IMR-90 (cell line): ENCODE measurements at regions not wholly inside any gene's neighbourhood (a gene's known extent, or its start where the extent isn't known, plus 50 kb on each side); places are given as distances from the start of the nearest gene placed in this dataset.

Experiments used
- ATAC-seq: fragments of 200-7000 bp; cut with Tn5 transposase; 2 replicates; pipeline ENCODE4 v1.9.1; 2020; ENCODE audit warnings: low read depth, mild to moderate bottlenecking, moderate library complexity
- BruUV-seq: library from RNA; stranded (reverse); fragments of 400-500 nt; replicated peaks from 2 replicates; lab custom pipeline; 2021; lab: Mats Ljungman, UMichigan
- CTCF ChIA-PET: fragments of 300-600 bp; formaldehyde crosslinking; extraction: SDS; loops from one replicate; lab custom pipeline; 2021; ENCODE audit warnings: antibody characterized with exemption; lab: Yijun Ruan, JAX
- POLR2A ChIA-PET: fragments of 300-600 bp; sonication (Branson Sonifier 250); formaldehyde crosslinking; loops from one replicate; lab custom pipeline; 2022; ENCODE audit warnings: antibody characterized with exemption; ENCODE audit not compliant: unreplicated experiment; lab: Charles Lee
- DNase-seq: peaks from one replicate; pipeline ENCODE4 v3.0.0; 2013
- H2AFZ ChIP-seq: replicated peaks from 2 replicates; pipeline ENCODE3; 2013; ENCODE audit warnings: low read length, mild to moderate bottlenecking; ENCODE audit not compliant: poor library complexity
- H2AK5ac ChIP-seq: 2 replicates; pipeline ENCODE4 v1.6.1; 2013; ENCODE audit warnings: low read depth, low read length, inconsistent platforms
- H2AK9ac ChIP-seq: replicated peaks from 2 replicates; pipeline ENCODE3; 2013; ENCODE audit warnings: mild to moderate bottlenecking, low read depth, low read length, moderate library complexity; ENCODE audit not compliant: poor library complexity
- H2BK120ac ChIP-seq: 2 replicates; pipeline ENCODE4 v1.6.1; 2013; ENCODE audit warnings: low read depth, low read length, inconsistent platforms
- H2BK15ac ChIP-seq: 3 replicates; pipeline ENCODE4 v1.6.1; 2013; ENCODE audit warnings: low read depth, low read length, inconsistent platforms
- H2BK20ac ChIP-seq: 2 replicates; pipeline ENCODE4 v1.6.1; 2013; ENCODE audit warnings: low read depth, mild to moderate bottlenecking, inconsistent platforms, low read length, moderate library complexity
- H2BK5ac ChIP-seq: 2 replicates; pipeline ENCODE4 v1.6.1; 2013; ENCODE audit warnings: mild to moderate bottlenecking, low read depth, low read length, inconsistent platforms; ENCODE audit not compliant: poor library complexity, severe bottlenecking
- H3K14ac ChIP-seq: replicated peaks from 2 replicates; pipeline ENCODE4 v1.6.1; 2013; ENCODE audit warnings: low read depth, low read length, inconsistent platforms
- H3K18ac ChIP-seq: 2 replicates; pipeline ENCODE4 v1.6.1; 2013; ENCODE audit warnings: low read depth, low read length, control low read depth
- H3K23ac ChIP-seq: 2 replicates; pipeline ENCODE4 v1.6.1; 2013; ENCODE audit warnings: low read depth, low read length, inconsistent platforms
- H3K27ac ChIP-seq: 2 replicates; pipeline ENCODE4 v1.5.1; 2013; ENCODE audit warnings: mild to moderate bottlenecking, control low read depth, low read length; ENCODE audit not compliant: insufficient read depth
- H3K27me3 ChIP-seq: 2 replicates; pipeline ENCODE4 v1.6.1; 2013; ENCODE audit warnings: low read length; ENCODE audit not compliant: control insufficient read depth, insufficient read depth
- H3K36me3 ChIP-seq: 2 replicates; pipeline ENCODE4 v1.6.1; 2013; ENCODE audit warnings: low read length, mixed read lengths; ENCODE audit not compliant: control insufficient read depth, insufficient read depth
- H3K4ac ChIP-seq: 2 replicates; pipeline ENCODE4 v1.6.1; 2013; ENCODE audit warnings: low read depth, low read length, inconsistent platforms
- H3K4me1 ChIP-seq: 2 replicates; pipeline ENCODE4 v1.6.1; 2013; ENCODE audit warnings: low read length, mixed read lengths; ENCODE audit not compliant: control insufficient read depth, insufficient read depth
- H3K4me2 ChIP-seq: 2 replicates; pipeline ENCODE4 v1.6.1; 2013; ENCODE audit warnings: low read depth, mild to moderate bottlenecking, control low read depth, low read length, moderate library complexity
- H3K4me3 ChIP-seq: 2 replicates; pipeline ENCODE4 v1.5.1; 2013; ENCODE audit warnings: low read depth, mild to moderate bottlenecking, control low read depth, low read length, moderate library complexity; ENCODE audit not compliant: insufficient read depth
- H3K56ac ChIP-seq: 2 replicates; pipeline ENCODE4 v1.6.1; 2013; ENCODE audit warnings: low read length, inconsistent platforms; ENCODE audit not compliant: insufficient read depth; ENCODE audit errors: extremely low read depth
- H3K79me1 ChIP-seq, 2 experiments: 2 replicates each; pipeline ENCODE4 v1.6.1; 2013; ENCODE audit warnings: low read length in 2 of 2, inconsistent platforms in 1 of 2, low read depth in 1 of 2
- H3K9ac ChIP-seq: 2 replicates; pipeline ENCODE4 v1.6.1; 2013; ENCODE audit warnings: low read depth, low read length, control low read depth
- H3K9me1 ChIP-seq: 2 replicates; pipeline ENCODE4 v1.6.1; 2013; ENCODE audit warnings: low read length, inconsistent platforms; ENCODE audit not compliant: insufficient read depth
- H3K9me3 ChIP-seq: 2 replicates; pipeline ENCODE4 v1.6.1; 2013; ENCODE audit warnings: low read length; ENCODE audit not compliant: control insufficient read depth, insufficient read depth
- H4K20me1 ChIP-seq: 2 replicates; pipeline ENCODE4 v1.6.1; 2013; ENCODE audit warnings: low read length, inconsistent platforms; ENCODE audit not compliant: insufficient read depth
- H4K5ac ChIP-seq: 2 replicates; pipeline ENCODE4 v1.6.1; 2013; ENCODE audit warnings: mild to moderate bottlenecking, low read depth, low read length, control low read depth
- H4K8ac ChIP-seq, 2 experiments: 2 replicates each; pipeline ENCODE4 v1.6.1; 2013; ENCODE audit warnings: low read depth in 2 of 2, low read length in 2 of 2, control low read depth in 1 of 2, inconsistent platforms in 1 of 2
- H4K91ac ChIP-seq: 2 replicates; pipeline ENCODE4 v1.6.1; 2013; ENCODE audit warnings: low read depth, low read length, inconsistent platforms; ENCODE audit not compliant: insufficient read depth
- NFE2L2 ChIP-seq: fragments of 150-350 bp; IDR thresholded peaks from 2 replicates; pipeline ENCODE4 v1.6.1; 2016; ENCODE audit warnings: low read depth, mild to moderate bottlenecking, low read length
- POLR2A ChIP-seq: IDR thresholded peaks from 2 replicates; pipeline ENCODE4 v1.6.1; 2012; ENCODE audit warnings: mild to moderate bottlenecking, low read depth, low read length
- WGBS, 2 experiments: methylation state at CpG; one replicate each; pipeline versions ENCODE4 v1.1.5 to v1.1.7; 2013; ENCODE audit warnings: missing lambda C conversion rate in 2 of 2; ENCODE audit not compliant: insufficient read length in 1 of 2; ENCODE audit errors: extremely low coverage in 2 of 2; 5-methylcytosine and 5-hydroxymethylcytosine counted together
- dilution Hi-C: fragments of 300-500 bp; cut with HindIII; formaldehyde crosslinking; loops from one replicate; pipeline ENCODE4 v1.14.3; 2018; ENCODE audit warnings: low sequenced_read_pairs; ENCODE audit not compliant: unreplicated experiment
- in situ Hi-C: fragments of 300-500 bp; cut with MboI; formaldehyde crosslinking; loops from 3 replicates; pipeline ENCODE4 v1.14.3; 2019; ENCODE audit warnings: low sequenced_read_pairs, inconsistent platforms, mixed read lengths
- intact Hi-C: fragments of 100-400 bp; cut with micrococcal nuclease; formaldehyde crosslinking; loops from 2 replicates; pipeline ENCODE4 v1.10.0; 2022

GRCh38 chr20:24097506-24098245 is 109.1 kb upstream of the GGTLC1 start:
- no peak overlapping the region for H3K27ac ChIP-seq
- no peak overlapping the region for H3K4ac ChIP-seq
- no peak for ATAC-seq
- no peaks in the 10 kb centered on the region for H3K9me1 ChIP-seq
- WGBS, 2 experiments, result no CpG with 5 or more reads among the region's 6 CpGs
- H2AK9ac ChIP-seq, result no peak overlapping the region
- in situ Hi-C loops, result no loop called here
- no peak overlapping the region for H4K91ac ChIP-seq
- BruUV-seq, result no TSS peak
- no peak overlapping the region for H2BK15ac ChIP-seq
- no peak overlapping the region for H2BK5ac ChIP-seq
- H3K4me3 ChIP-seq, result no peak overlapping the region
- H3K23ac ChIP-seq, result no peak overlapping the region
- H3K18ac ChIP-seq, result no peak overlapping the region
- no peaks in the 10 kb centered on the region for H4K20me1 ChIP-seq
- no peak overlapping the region for H3K56ac ChIP-seq
- no peak overlapping the region for H2BK20ac ChIP-seq
- intact Hi-C loops, result no loop called here
- no peak for TF ChIP-seq NFE2L2
- TF ChIP-seq POLR2A, result no peak
- H4K5ac ChIP-seq, result no peak overlapping the region
- H3K9ac ChIP-seq, result no peak overlapping the region
- H3K4me2 ChIP-seq, result no peak overlapping the region
- H3K14ac ChIP-seq, result no peak overlapping the region
- POLR2A ChIA-PET, result no interaction called here
- no peaks in the 10 kb centered on the region for H3K9me3 ChIP-seq
- CTCF ChIA-PET, result no interaction called here
- H2AK5ac ChIP-seq, result no peak overlapping the region
- H2AFZ ChIP-seq, result no peak overlapping the region
- no peaks in the 10 kb centered on the region for H3K4me1 ChIP-seq
- H3K79me1 ChIP-seq, result no peaks in the 10 kb centered on the region
- dilution Hi-C loops, result no loop called here
- H3K36me3 ChIP-seq, result no peaks in the 10 kb centered on the region
- no peak for DNase-seq
- H4K8ac ChIP-seq, result no peak overlapping the region
- no peaks in the 10 kb centered on the region for H3K27me3 ChIP-seq
- no peak overlapping the region for H2BK120ac ChIP-seq
